HepG2 (cell line): ENCODE measurements at regions not wholly inside any gene's neighbourhood (a gene's known extent, or its start where the extent isn't known, plus 50 kb on each side); places are given as distances from the start of the nearest gene placed in this dataset.

Experiments
- ATAC-seq: fragments of 200-7000 bp; cut with Tn5 transposase; 3 replicates; pipeline ENCODE4 v1.9.1; 2020; ENCODE audit warnings: mild to moderate bottlenecking, moderate library complexity
- BruUV-seq: library from RNA; stranded (reverse); fragments of 400-500 nt; replicated peaks from 2 replicates; lab custom pipeline; 2021; lab: Mats Ljungman, UMichigan
- CTCF ChIA-PET: fragments of 300-600 bp; formaldehyde crosslinking; extraction: SDS; loops from one replicate; lab custom pipeline; 2021; ENCODE audit warnings: low total read pairs, inconsistent platforms, low intra/inter-chr PET ratio; lab: Yijun Ruan, JAX
- POLR2A ChIA-PET: fragments of 350-600 bp; sonication (Branson Sonifier 250); formaldehyde crosslinking; loops from one replicate; lab custom pipeline; 2020; ENCODE audit warnings: antibody characterized with exemption, inconsistent platforms; lab: Yijun Ruan, JAX
- DNase-seq: peaks from one replicate; pipeline ENCODE4 v3.0.0-alpha.2; 2015; ENCODE audit warnings: low spot score
- FAIRE-seq: peaks from 3 replicates; lab custom pipeline; 2011; peaks lifted over from hg19 to GRCh38; lab: Jason Lieb, UNC
- H2AFZ ChIP-seq: one replicate; pipeline ENCODE4 v1.6.1; 2011; ENCODE audit warnings: low read length, inconsistent platforms
- H3K27ac ChIP-seq: fragments of 300-600 bp; 3 replicates; pipeline ENCODE4 v1.8.0; 2011; ENCODE audit warnings: mixed run types, mild to moderate bottlenecking, mixed read lengths, low read length, inconsistent platforms; ENCODE audit not compliant: insufficient read depth; ENCODE audit errors: extremely low read length
- H3K27me3 ChIP-seq, 2 experiments: fragments of 200-600 bp in 1 of 2; 2 replicates in 1 of 2; 3 replicates in 1 of 2; pipeline versions ENCODE4 v1.6.0 to v1.8.0; 2011; ENCODE audit warnings: low read length in 2 of 2, mild to moderate bottlenecking in 2 of 2, moderate library complexity in 2 of 2, inconsistent platforms in 1 of 2; ENCODE audit not compliant: insufficient read depth in 2 of 2, control insufficient read depth in 1 of 2
- H3K36me3 ChIP-seq, 2 experiments: fragments of 200-600 bp in 1 of 2; replicated peaks in 1 of 2; 2 replicates in 1 of 2; 3 replicates in 1 of 2; pipeline versions ENCODE4 v1.5.1 to v1.8.0; 2011; ENCODE audit warnings: low read length in 2 of 2, inconsistent platforms in 1 of 2; ENCODE audit not compliant: insufficient read depth in 2 of 2, control insufficient read depth in 1 of 2
- H3K4me1 ChIP-seq: 2 replicates; pipeline ENCODE4 v1.5.1; 2012; ENCODE audit warnings: low read length, inconsistent platforms; ENCODE audit not compliant: insufficient read depth
- H3K4me2 ChIP-seq: 2 replicates; pipeline ENCODE4 v1.6.0; 2011; ENCODE audit warnings: low read depth, low read length, inconsistent platforms
- H3K4me3 ChIP-seq, 3 experiments: fragments of 200-600 bp in 1 of 3; sonication (generic), shearing (Covaris generic) in 1 of 3; replicated peaks in 1 of 3; 2 replicates each; pipeline ENCODE4 v1.5.1; 2011 to 2016; ENCODE audit warnings: low read length in 3 of 3, inconsistent platforms in 2 of 3, low read depth in 2 of 3, mild to moderate bottlenecking in 2 of 3, control low read depth in 1 of 3, mixed read lengths in 1 of 3; ENCODE audit not compliant: insufficient read depth in 1 of 3
- H3K79me2 ChIP-seq: one replicate; pipeline ENCODE4 v1.6.1; 2011; ENCODE audit warnings: low read length, inconsistent platforms; ENCODE audit not compliant: insufficient read depth
- H3K9ac ChIP-seq: 2 replicates; pipeline ENCODE4 v1.6.0; 2011; ENCODE audit warnings: mild to moderate bottlenecking, low read depth, low read length, inconsistent platforms; ENCODE audit not compliant: insufficient read depth
- H3K9me3 ChIP-seq: 2 replicates; pipeline ENCODE4 v1.5.1; 2012; ENCODE audit warnings: mild to moderate bottlenecking, low read length
- H4K20me1 ChIP-seq: 2 replicates; pipeline ENCODE4 v1.6.0; 2011; ENCODE audit warnings: inconsistent platforms, mild to moderate bottlenecking, low read length, moderate library complexity; ENCODE audit not compliant: insufficient read depth
- CENPX ChIP-seq: sonication (generic); formaldehyde crosslinking; IDR thresholded peaks from 2 replicates; pipeline ENCODE4 v1.9.0; 2021; ENCODE audit warnings: mild to moderate bottlenecking, missing genetic modification reagents, moderate library complexity
- CERS6 ChIP-seq: sonication (generic); formaldehyde crosslinking; IDR thresholded peaks from 2 replicates; pipeline ENCODE4 v1.5.0; 2020; ENCODE audit warnings: missing genetic modification reagents
- ERF ChIP-seq: IDR thresholded peaks from 2 replicates; pipeline ENCODE4 v1.6.1; 2018; ENCODE audit warnings: missing biosample characterization, missing genetic modification reagents
- FLYWCH1 ChIP-seq: sonication (generic); formaldehyde crosslinking; IDR thresholded peaks from 2 replicates; pipeline ENCODE4 v1.8.1; 2023; ENCODE audit warnings: mild to moderate bottlenecking, missing genetic modification reagents
- FOSL1 ChIP-seq: sonication (generic); formaldehyde crosslinking; IDR thresholded peaks from 2 replicates; pipeline ENCODE4 v1.9.0; 2021; ENCODE audit warnings: missing genetic modification reagents, borderline replicate concordance
- GLMP ChIP-seq: sonication (generic); formaldehyde crosslinking; IDR thresholded peaks from 2 replicates; pipeline ENCODE4 v1.9.0; 2021; ENCODE audit warnings: missing genetic modification reagents, mild to moderate bottlenecking, borderline replicate concordance
- HDAC6 ChIP-seq: fragments of 200-600 bp; sonication (generic); IDR thresholded peaks from 2 replicates; pipeline ENCODE4 v1.7.0; 2017; ENCODE audit warnings: mild to moderate bottlenecking, antibody characterized with exemption, low read length, low read depth
- HNRNPUL1 ChIP-seq: fragments of 200-400 bp; formaldehyde crosslinking; IDR thresholded peaks from 2 replicates; pipeline ENCODE4 v1.6.1; 2017; ENCODE audit warnings: low read depth, mild to moderate bottlenecking, low read length, moderate library complexity
- HOXA9 ChIP-seq: sonication (generic); formaldehyde crosslinking; IDR thresholded peaks from 2 replicates; pipeline ENCODE4 v1.8.1; 2022; ENCODE audit warnings: missing genetic modification reagents, mild to moderate bottlenecking, moderate library complexity, borderline replicate concordance
- JUN ChIP-seq: sonication (generic); formaldehyde crosslinking; IDR thresholded peaks from 2 replicates; pipeline ENCODE4 v1.4.0; 2020; ENCODE audit warnings: mild to moderate bottlenecking, missing genetic modification reagents
- MXD4 ChIP-seq: IDR thresholded peaks from 2 replicates; pipeline ENCODE4 v1.6.1; 2016; ENCODE audit warnings: mild to moderate bottlenecking, missing biosample characterization, missing genetic modification reagents
- MYC ChIP-seq: sonication (generic); formaldehyde crosslinking; IDR thresholded peaks from 2 replicates; pipeline ENCODE4 v1.9.0; 2021; ENCODE audit warnings: missing genetic modification reagents, borderline replicate concordance
- ZNF121 ChIP-seq: sonication (generic); formaldehyde crosslinking; IDR thresholded peaks from 2 replicates; pipeline ENCODE4 v1.5.0; 2020; ENCODE audit warnings: mild to moderate bottlenecking, missing genetic modification reagents
- ZNF597 ChIP-seq: sonication (generic); formaldehyde crosslinking; IDR thresholded peaks from 2 replicates; pipeline ENCODE4 v1.5.0; 2020; ENCODE audit warnings: missing genetic modification reagents
- ZNF687 ChIP-seq: sonication (generic); formaldehyde crosslinking; IDR thresholded peaks from 2 replicates; pipeline ENCODE4 v1.5.1; 2020; ENCODE audit warnings: mild to moderate bottlenecking, missing genetic modification reagents, moderate library complexity
- ZNF782 ChIP-seq: sonication (generic); formaldehyde crosslinking; IDR thresholded peaks from 2 replicates; pipeline ENCODE4 v1.4.0; 2020; ENCODE audit warnings: missing genetic modification reagents, mild to moderate bottlenecking, borderline replicate concordance
- WGBS: methylation state at CpG from one replicate; pipeline ENCODE4 v1.1.6; 2017; ENCODE audit warnings: low lambda C conversion rate; 5-methylcytosine and 5-hydroxymethylcytosine counted together
- in situ Hi-C: cut with HindIII; loops from 2 replicates; pipeline ENCODE4 v1.10.0; 2017; ENCODE audit warnings: low pct_unique_long_range_greater_than_20kb; ENCODE audit not compliant: extremely low pct_ligation_motif_present
- intact Hi-C: fragments of 100-400 bp; cut with micrococcal nuclease; formaldehyde crosslinking; loops from one replicate; pipeline ENCODE4 v1.10.0; 2022; ENCODE audit not compliant: unreplicated experiment

GRCh38 chr5:4717446-4717845 lies 422.7 kb upstream of the ADAMTS16 start:
- BruUV-seq, result no TSS peak
- in situ Hi-C loops, result no loop called here

More at GRCh38 chr5:4717446-4717845, 422.7 kb upstream of the ADAMTS16 start:
- 0% methylated on average over 1 of the region's 1 CpG for WGBS
- Histone ChIP-seq H3K27me3 (no peaks in the 10 kb centered on the region), H2AFZ (no peak overlapping the region), H3K36me3 (no peaks in the 10 kb centered on the region), H3K4me3 (no peak overlapping the region), H3K27ac (no peak overlapping the region), H3K4me1 (no peaks in the 10 kb centered on the region), H3K9me3 (peaks cover 36% of the 10 kb centered on the region; the same call in 1 of the 2 replicates), H3K4me2 (no peak overlapping the region), H4K20me1 (no peaks in the 10 kb centered on the region), H3K9ac (no peak overlapping the region), H3K79me2 (no peaks in the 10 kb centered on the region)
- no peak for TF ChIP-seq MXD4 (CRISPR knock-in tag)
- TF ChIP-seq HNRNPUL1, result no peak
- TF ChIP-seq FLYWCH1 (CRISPR knock-in tag), result no peak
- TF ChIP-seq FOSL1 (CRISPR knock-in tag), result no peak
- no peak for TF ChIP-seq ERF (CRISPR knock-in tag)
- no peak for TF ChIP-seq ZNF597 (CRISPR knock-in tag)
- TF ChIP-seq ZNF121 (CRISPR knock-in tag), result no peak
- no peak for TF ChIP-seq MYC (CRISPR knock-in tag)
- TF ChIP-seq CENPX, result no peak
- no peak for TF ChIP-seq ZNF782
- TF ChIP-seq HDAC6, result no peak
- TF ChIP-seq CERS6, result no peak
- TF ChIP-seq JUN (CRISPR knock-in tag), result no peak
- TF ChIP-seq HOXA9, result no peak
- no peak for TF ChIP-seq GLMP
- no peak for TF ChIP-seq ZNF687 (CRISPR knock-in tag)
- ChIA-PET POLR2A (no interaction called here), CTCF (no interaction called here)
- ATAC-seq (no peak), DNase-seq (no peak), FAIRE-seq (no peak)
- intact Hi-C loops, result no loop called here
